Smooth muscle cell (in vitro differentiated cells): ENCODE measurements at regions not wholly inside any gene's neighbourhood (a gene's known extent, or its start where the extent isn't known, plus 50 kb on each side); places are given as distances from the start of the nearest gene placed in this dataset.

Experiments used
- DNase-seq: peaks from one replicate; lab custom pipeline; 2025; ENCODE audit not compliant: unreplicated experiment; lab: John Stamatoyannopoulos, UW
- H2AFZ ChIP-seq: fragments of 200-600 bp; sonication (generic); 2 replicates; pipeline ENCODE4 v1.6.0; 2016; ENCODE audit warnings: antibody characterized with exemption, low read depth, mild to moderate bottlenecking
- H3F3A ChIP-seq: fragments of 200-600 bp; sonication (generic); 2 replicates; pipeline ENCODE4 v1.6.0; 2017; ENCODE audit warnings: antibody characterized with exemption, low read depth
- H3K27ac ChIP-seq: fragments of 200-600 bp; sonication (generic); 2 replicates; pipeline ENCODE4 v1.5.1; 2016; ENCODE audit warnings: low read depth, mild to moderate bottlenecking
- H3K27me3 ChIP-seq: fragments of 200-600 bp; sonication (generic); 2 replicates; pipeline ENCODE4 v1.6.1; 2016; ENCODE audit warnings: low read depth, mild to moderate bottlenecking
- H3K36me3 ChIP-seq: fragments of 200-600 bp; sonication (generic); 2 replicates; pipeline ENCODE4 v1.5.1; 2016; ENCODE audit warnings: low read depth
- H3K4me1 ChIP-seq: fragments of 200-600 bp; sonication (generic); 2 replicates; pipeline ENCODE4 v1.5.1; 2016; ENCODE audit warnings: low read depth
- H3K4me2 ChIP-seq: fragments of 200-600 bp; sonication (generic); 2 replicates; pipeline ENCODE4 v1.6.0; 2016; ENCODE audit warnings: mild to moderate bottlenecking
- H3K4me3 ChIP-seq: fragments of 200-600 bp; sonication (generic); 2 replicates; pipeline ENCODE4 v1.5.1; 2016; ENCODE audit warnings: mild to moderate bottlenecking
- H3K79me2 ChIP-seq: fragments of 200-600 bp; sonication (generic); 2 replicates; pipeline ENCODE4 v1.6.0; 2016; ENCODE audit warnings: low read depth, mild to moderate bottlenecking
- H3K9ac ChIP-seq: fragments of 200-600 bp; sonication (generic); 2 replicates; pipeline ENCODE4 v1.6.0; 2016; ENCODE audit warnings: low read depth
- H3K9me3 ChIP-seq: fragments of 200-600 bp; sonication (generic); replicated peaks from 2 replicates; pipeline ENCODE4 v1.5.1; 2016; ENCODE audit warnings: low read depth
- H4K20me1 ChIP-seq: fragments of 200-600 bp; sonication (generic); 2 replicates; pipeline ENCODE4 v1.6.0; 2016; ENCODE audit warnings: low read depth
- WGBS: methylation state at CpG from one replicate; pipeline ENCODE4 v1.1.7; 2016; ENCODE audit warnings: low lambda C conversion rate; 5-methylcytosine and 5-hydroxymethylcytosine counted together
- TF ChIP-seq, protein P1 (sequence below): fragments of 200-600 bp; sonication (generic); IDR thresholded peaks from 2 replicates; pipeline ENCODE4 v1.5.1; 2017; ENCODE audit warnings: borderline replicate concordance, mild to moderate bottlenecking, antibody characterized with exemption; ENCODE audit not compliant: insufficient read depth, poor library complexity, severe bottlenecking

DNA sequence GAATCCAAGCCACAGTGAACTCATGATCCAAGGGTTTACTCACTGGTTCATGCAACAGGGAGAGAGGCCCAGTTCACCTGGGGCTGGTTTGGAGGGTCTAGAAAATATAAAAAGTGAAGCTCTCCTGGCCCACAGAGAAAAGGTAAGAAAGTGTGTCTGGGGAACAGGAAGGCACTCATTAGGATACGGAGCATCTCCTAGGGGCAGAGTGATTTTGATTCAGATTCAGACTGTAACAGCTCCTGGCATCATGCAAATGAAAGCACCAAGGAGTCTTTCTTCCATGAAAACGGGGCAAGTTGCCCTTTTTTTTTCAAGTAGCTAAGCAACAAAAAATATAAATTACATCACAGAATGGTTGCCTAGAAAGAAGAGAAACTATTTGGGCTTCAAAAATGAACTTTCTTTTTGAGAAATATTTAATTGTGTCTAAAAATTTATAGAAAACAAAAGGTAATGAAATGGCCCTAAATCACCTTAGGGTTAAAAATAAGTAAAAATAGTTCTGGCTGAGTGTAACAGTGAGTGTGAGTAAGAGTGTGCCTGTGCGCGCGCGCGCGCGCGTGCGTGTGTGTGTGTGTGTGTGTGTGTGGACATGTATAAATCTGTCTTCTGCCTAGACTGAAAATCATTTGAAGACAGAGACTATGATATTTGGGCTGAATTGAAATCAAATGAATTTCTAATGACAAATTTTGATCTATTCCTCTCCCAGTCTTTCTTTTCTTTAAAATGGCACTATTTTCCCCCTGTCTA is 177.8 kb upstream of the ZNF462 start:
- H3K4me2 ChIP-seq, result no peak overlapping the region
- H3K9ac ChIP-seq, result no peak overlapping the region
- no peak overlapping the region for H3K27ac ChIP-seq
- H3K9me3 ChIP-seq, result no peaks in the 10 kb centered on the region
- no peaks in the 10 kb centered on the region for H4K20me1 ChIP-seq
- no peaks in the 10 kb centered on the region for H3K27me3 ChIP-seq
- TF ChIP-seq, protein P1, sequence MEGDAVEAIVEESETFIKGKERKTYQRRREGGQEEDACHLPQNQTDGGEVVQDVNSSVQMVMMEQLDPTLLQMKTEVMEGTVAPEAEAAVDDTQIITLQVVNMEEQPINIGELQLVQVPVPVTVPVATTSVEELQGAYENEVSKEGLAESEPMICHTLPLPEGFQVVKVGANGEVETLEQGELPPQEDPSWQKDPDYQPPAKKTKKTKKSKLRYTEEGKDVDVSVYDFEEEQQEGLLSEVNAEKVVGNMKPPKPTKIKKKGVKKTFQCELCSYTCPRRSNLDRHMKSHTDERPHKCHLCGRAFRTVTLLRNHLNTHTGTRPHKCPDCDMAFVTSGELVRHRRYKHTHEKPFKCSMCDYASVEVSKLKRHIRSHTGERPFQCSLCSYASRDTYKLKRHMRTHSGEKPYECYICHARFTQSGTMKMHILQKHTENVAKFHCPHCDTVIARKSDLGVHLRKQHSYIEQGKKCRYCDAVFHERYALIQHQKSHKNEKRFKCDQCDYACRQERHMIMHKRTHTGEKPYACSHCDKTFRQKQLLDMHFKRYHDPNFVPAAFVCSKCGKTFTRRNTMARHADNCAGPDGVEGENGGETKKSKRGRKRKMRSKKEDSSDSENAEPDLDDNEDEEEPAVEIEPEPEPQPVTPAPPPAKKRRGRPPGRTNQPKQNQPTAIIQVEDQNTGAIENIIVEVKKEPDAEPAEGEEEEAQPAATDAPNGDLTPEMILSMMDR, result no peak
- H3K4me3 ChIP-seq, result no peak overlapping the region
- DNase-seq, result no peak
- no peaks in the 10 kb centered on the region for H3K36me3 ChIP-seq
- no peaks in the 10 kb centered on the region for H3F3A ChIP-seq
- no peaks in the 10 kb centered on the region for H3K4me1 ChIP-seq
- H2AFZ ChIP-seq, result no peak overlapping the region
- 87% methylated on average over 11 of the region's 11 CpGs for WGBS
- H3K79me2 ChIP-seq, result no peaks in the 10 kb centered on the region

DNA sequence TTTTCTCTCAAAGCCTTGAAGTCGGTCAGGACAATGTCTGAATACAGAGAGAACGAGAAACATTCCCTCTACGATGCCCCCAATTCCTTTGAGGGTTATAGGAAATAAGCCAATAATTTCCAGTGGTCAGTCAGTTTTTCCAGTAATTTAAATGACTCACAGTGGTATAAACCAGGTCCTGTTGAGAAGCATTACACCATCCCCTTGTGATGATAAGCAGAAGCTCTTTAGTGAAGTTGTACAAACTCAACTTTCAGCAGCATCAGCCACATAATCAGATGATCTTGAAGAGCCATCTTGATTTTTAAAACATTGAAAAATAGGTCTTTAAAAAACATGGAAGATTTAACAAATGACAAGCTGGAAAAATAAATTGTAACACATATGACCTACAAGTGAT is 173.9 kb upstream of the ZNF462 start:
- Histone ChIP-seq H3F3A (no peaks in the 10 kb centered on the region), H3K9ac (no peak overlapping the region), H3K4me2 (no peak overlapping the region), H3K9me3 (no peaks in the 10 kb centered on the region), H3K27ac (peak overlapping the region; percentile 29), H2AFZ (no peak overlapping the region), H4K20me1 (no peaks in the 10 kb centered on the region), H3K79me2 (no peaks in the 10 kb centered on the region), H3K4me3 (no peak overlapping the region), H3K36me3 (no peaks in the 10 kb centered on the region), H3K4me1 (no peaks in the 10 kb centered on the region), H3K27me3 (no peaks in the 10 kb centered on the region)
- TF ChIP-seq, protein P1, result no peak
- DNase-seq, result no peak
- 31% methylated on average over 3 of the region's 3 CpGs for WGBS

DNA sequence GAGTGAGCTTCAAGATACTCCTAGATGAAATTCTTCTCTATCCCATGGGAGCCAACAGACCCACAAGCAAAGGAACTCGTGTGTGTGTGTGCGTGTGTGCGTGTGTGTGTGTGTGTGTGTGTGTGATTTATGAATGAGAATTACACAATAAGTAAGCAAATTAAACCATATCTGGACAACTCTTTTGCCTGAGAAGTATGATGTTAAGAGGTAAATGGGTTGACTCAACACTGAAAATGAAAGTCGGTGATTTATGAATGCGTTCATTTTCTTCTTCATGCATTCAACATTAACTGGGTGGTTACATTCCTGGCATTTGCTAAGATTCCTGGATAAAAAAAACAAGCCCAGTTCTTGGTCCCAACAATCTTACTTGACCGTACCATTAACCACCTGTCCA is 171.3 kb upstream of the ZNF462 start:
- Histone ChIP-seq H3K9ac (no peak overlapping the region), H3K79me2 (no peaks in the 10 kb centered on the region), H3K4me3 (no peak overlapping the region), H4K20me1 (no peaks in the 10 kb centered on the region), H3K9me3 (no peaks in the 10 kb centered on the region), H3K36me3 (no peaks in the 10 kb centered on the region), H3K4me2 (no peak overlapping the region), H3K27ac (no peak overlapping the region), H3K4me1 (no peaks in the 10 kb centered on the region), H3F3A (no peaks in the 10 kb centered on the region), H2AFZ (no peak overlapping the region), H3K27me3 (no peaks in the 10 kb centered on the region)
- TF ChIP-seq, protein P1, result no peak
- 91% methylated on average over 6 of the region's 6 CpGs for WGBS
- no peak for DNase-seq

DNA sequence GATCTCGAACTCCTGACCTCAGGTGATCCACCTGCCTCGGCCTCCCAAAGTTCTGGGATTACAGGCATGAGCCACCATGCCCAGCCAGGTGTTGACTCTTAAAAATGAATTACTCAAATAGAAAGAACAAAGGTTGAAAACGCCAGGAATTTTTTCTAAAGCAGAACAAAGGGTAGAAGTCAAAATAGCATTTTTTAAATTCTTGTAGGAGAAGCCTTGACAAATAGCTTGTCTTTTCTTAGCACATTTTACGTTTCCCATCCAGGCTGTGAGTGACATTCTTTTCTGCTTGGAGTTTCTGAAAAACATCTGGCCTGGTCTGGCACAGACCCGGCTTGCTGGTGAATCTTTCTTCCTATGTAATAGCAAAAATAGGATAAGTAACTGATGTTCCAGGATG is 169.4 kb upstream of the ZNF462 start:
- H4K20me1 ChIP-seq, result no peaks in the 10 kb centered on the region
- TF ChIP-seq, protein P1, result no peak

More for the DNA sequence above, 169.4 kb upstream of the ZNF462 start:
- Histone ChIP-seq H3K27me3 (no peaks in the 10 kb centered on the region), H3K36me3 (no peaks in the 10 kb centered on the region), H3K4me3 (no peak overlapping the region), H3K9me3 (no peaks in the 10 kb centered on the region), H2AFZ (no peak overlapping the region), H3K79me2 (no peaks in the 10 kb centered on the region), H3F3A (no peaks in the 10 kb centered on the region), H3K9ac (no peak overlapping the region), H3K27ac (no peak overlapping the region), H3K4me2 (no peak overlapping the region), H3K4me1 (peaks cover 2% of the 10 kb centered on the region)
- no peak for DNase-seq
- 49% methylated on average over 5 of the region's 5 CpGs for WGBS
